A549 (cell line): ENCODE measurements at regions not wholly inside any gene's neighbourhood (a gene's known extent, or its start where the extent isn't known, plus 50 kb on each side); places are given as distances from the start of the nearest gene placed in this dataset.

Source experiments
- ATAC-seq, 2 experiments: fragments of 200-7000 bp in 1 of 2; fragments of >200 bp in 1 of 2; cut with Nextera tagmentation in 1 of 2; cut with Tn5 transposase in 1 of 2; 3 replicates each; pipeline versions ENCODE4 v1.8.0 to v1.9.1; 2018 to 2020; ENCODE audit warnings: mild to moderate bottlenecking in 1 of 2, moderate library complexity in 1 of 2
- CTCF ChIA-PET: fragments of 300-600 bp; sonication (Branson Sonifier 250); formaldehyde crosslinking; extraction: SDS; loops from one replicate; lab custom pipeline; 2021; ENCODE audit warnings: antibody characterized with exemption, inconsistent platforms; lab: Yijun Ruan, JAX
- POLR2A ChIA-PET: fragments of 350-600 bp; formaldehyde crosslinking; extraction: SDS; loops from one replicate; lab custom pipeline; 2021; ENCODE audit warnings: antibody characterized with exemption, inconsistent platforms; lab: Yijun Ruan, JAX
- DNase-seq, 2 experiments: peaks; one replicate each; pipeline versions ENCODE4 v3.0.0 to v3.0.0-alpha.2; 2011 to 2016; ENCODE audit warnings: low read depth in 1 of 2, low spot score in 1 of 2
- FAIRE-seq: peaks from 2 replicates; lab custom pipeline; 2011; peaks lifted over from hg19 to GRCh38; lab: Jason Lieb, UNC
- H3K27ac ChIP-seq, 2 experiments: fragments of >200 bp; sonication (Bioruptor Twin); formaldehyde crosslinking; 3 replicates each; pipeline ENCODE4 v1.5.1; 2016 to 2017
- H3K4me1 ChIP-seq: fragments of >200 bp; sonication (Bioruptor Twin); formaldehyde crosslinking; 3 replicates; pipeline ENCODE4 v1.6.1; 2016
- H3K4me2 ChIP-seq: fragments of >200 bp; sonication (Bioruptor Twin); formaldehyde crosslinking; 3 replicates; pipeline ENCODE4 v1.6.1; 2016
- H3K4me3 ChIP-seq: fragments of >200 bp; sonication (Bioruptor Twin); formaldehyde crosslinking; 3 replicates; pipeline ENCODE4 v1.5.1; 2016
- H3K9me3 ChIP-seq: fragments of >200 bp; sonication (Bioruptor Twin); formaldehyde crosslinking; 3 replicates; pipeline ENCODE4 v1.6.1; 2016
- ATOH8 ChIP-seq: fragments of 250-450 bp; sonication (Bioruptor Pico); IDR thresholded peaks from 2 replicates; pipeline ENCODE4 v1.5.0; 2020; ENCODE audit warnings: low read depth, mild to moderate bottlenecking, moderate library complexity
- BHLHE40 ChIP-seq: IDR thresholded peaks from 2 replicates; pipeline ENCODE4 v1.6.1; 2012; ENCODE audit warnings: low read depth, low read length, inconsistent platforms
- CBX8 ChIP-seq: fragments of 200-600 bp; sonication (generic); IDR thresholded peaks from 2 replicates; pipeline ENCODE4 v1.6.1; 2016
- CTCF ChIP-seq: fragments of >200 bp; sonication (Bioruptor Twin); formaldehyde crosslinking; IDR thresholded peaks from 3 replicates; pipeline ENCODE4 v1.5.1; 2016
- EHMT2 ChIP-seq: fragments of 200-600 bp; sonication (generic); IDR thresholded peaks from 2 replicates; pipeline ENCODE4 v1.6.1; 2016; ENCODE audit warnings: antibody characterized with exemption, low read depth, mild to moderate bottlenecking, moderate library complexity
- EP300 ChIP-seq, 2 experiments: fragments of >200 bp; sonication (Bioruptor Twin); formaldehyde crosslinking; IDR thresholded peaks; 2 replicates in 1 of 2; 3 replicates in 1 of 2; pipeline ENCODE4 v1.6.1; 2016 to 2017
- FOSB ChIP-seq: fragments of 250-450 bp; sonication (Bioruptor Pico); IDR thresholded peaks from 2 replicates; pipeline ENCODE4 v1.5.0; 2020; ENCODE audit warnings: mild to moderate bottlenecking, moderate library complexity
- FOXS1 ChIP-seq: fragments of 250-450 bp; sonication (Bioruptor Pico); IDR thresholded peaks from 2 replicates; pipeline ENCODE4 v1.5.0; 2020; ENCODE audit warnings: mild to moderate bottlenecking, moderate library complexity
- GATA3 ChIP-seq: IDR thresholded peaks from 2 replicates; pipeline ENCODE4 v1.6.1; 2012; ENCODE audit warnings: borderline replicate concordance
- HOXA7 ChIP-seq: fragments of 250-450 bp; sonication (Bioruptor Pico); IDR thresholded peaks from 2 replicates; pipeline ENCODE4 v1.5.0; 2020; ENCODE audit warnings: mild to moderate bottlenecking, moderate library complexity
- HOXB5 ChIP-seq: fragments of 250-450 bp; sonication (Bioruptor Pico); IDR thresholded peaks from 2 replicates; pipeline ENCODE4 v1.5.0; 2020; ENCODE audit warnings: mild to moderate bottlenecking, moderate library complexity
- KDM1A ChIP-seq: fragments of 200-600 bp; sonication (generic); IDR thresholded peaks from 2 replicates; pipeline ENCODE4 v1.6.1; 2016; ENCODE audit warnings: low read depth, mild to moderate bottlenecking
- POLR2AphosphoS2 ChIP-seq: conservative IDR thresholded peaks from 2 replicates; pipeline ENCODE4 v1.6.1; 2012; ENCODE audit warnings: low read length, improper control_type of control experiment, inconsistent platforms
- RFX5 ChIP-seq: fragments of 450-650 bp; IDR thresholded peaks from 2 replicates; pipeline ENCODE4 v1.7.1; 2014; ENCODE audit warnings: antibody characterized with exemption, mild to moderate bottlenecking, moderate library complexity
- RNF2 ChIP-seq: fragments of 200-600 bp; sonication (generic); IDR thresholded peaks from 2 replicates; pipeline ENCODE4 v1.6.1; 2016; ENCODE audit warnings: low read depth, mild to moderate bottlenecking, antibody characterized with exemption, moderate library complexity, borderline replicate concordance
- TP53 ChIP-seq: fragments of 250-450 bp; sonication (Bioruptor Pico); IDR thresholded peaks from 2 replicates; pipeline ENCODE4 v1.5.0; 2021; ENCODE audit warnings: mild to moderate bottlenecking, moderate library complexity
- ZFP36 ChIP-seq: fragments of 450-650 bp; IDR thresholded peaks from 2 replicates; pipeline ENCODE4 v1.6.1; 2014; ENCODE audit warnings: borderline replicate concordance; ENCODE audit not compliant: partially characterized antibody
- ZNF302 ChIP-seq: fragments of 250-450 bp; sonication (Bioruptor Pico); IDR thresholded peaks from 2 replicates; pipeline ENCODE4 v1.9.0; 2021; ENCODE audit warnings: inconsistent platforms, mild to moderate bottlenecking, moderate library complexity
- WGBS: methylation state at CpG from one replicate; pipeline ENCODE4 v1.1.6; 2017; ENCODE audit errors: missing lambda C conversion rate; 5-methylcytosine and 5-hydroxymethylcytosine counted together
- TF ChIP-seq, protein P1 (sequence below): fragments of >200 bp; sonication (Bioruptor Twin); formaldehyde crosslinking; IDR thresholded peaks from 2 replicates; pipeline ENCODE4 v1.6.1; 2016

DNA sequence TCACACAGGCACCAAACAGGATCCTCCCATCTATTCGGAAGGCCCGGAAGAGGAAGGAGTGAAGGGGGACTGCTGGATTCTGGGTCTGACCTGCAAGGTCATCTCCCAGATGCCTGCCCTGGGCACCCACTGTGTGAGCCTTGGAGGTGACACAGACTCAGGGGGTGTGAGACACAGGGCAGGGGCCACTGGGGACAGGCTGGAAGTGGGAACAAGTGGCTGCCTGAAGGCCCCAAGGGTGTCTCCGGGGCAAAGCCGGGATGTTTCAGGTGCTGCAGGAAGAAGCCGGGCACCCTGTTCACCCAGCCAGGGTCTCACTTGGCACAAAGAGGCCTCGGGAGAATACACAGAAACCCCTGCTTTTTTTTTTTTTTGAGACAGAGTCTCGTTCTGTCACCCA, 385.5 kb downstream of the CTTN start (continued):
- no peak for TF ChIP-seq CTCF
- TF ChIP-seq POLR2AphosphoS2: no peak
- no peak for TF ChIP-seq ZNF302 (CRISPR knock-in tag)
- no peak for TF ChIP-seq EP300 (IDR thresholded peaks at IDR 0.05)
- TF ChIP-seq TP53 (CRISPR knock-in tag): no peak
- no peak for TF ChIP-seq KDM1A

DNA sequence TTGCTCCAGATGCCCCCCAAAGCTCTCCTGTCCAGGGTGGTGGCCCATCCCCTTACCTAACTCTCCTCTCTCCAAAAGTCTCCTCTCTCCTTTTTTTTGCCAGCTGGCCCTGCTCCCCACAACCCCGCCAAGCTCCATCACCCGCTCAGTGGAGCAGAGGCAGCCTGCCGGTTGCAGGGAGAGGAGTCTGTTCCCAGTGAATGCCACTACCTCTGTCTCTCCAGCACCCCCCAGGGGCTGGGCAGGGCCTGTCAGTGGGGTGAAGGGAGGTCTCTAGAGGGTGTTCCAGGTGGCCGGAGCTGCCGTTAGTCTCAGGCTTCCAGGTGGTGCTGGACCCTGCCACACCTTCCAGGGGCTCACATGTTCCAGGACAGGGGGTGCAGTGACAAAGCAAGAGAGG, 387.0 kb downstream of the CTTN start:
- ChIA-PET POLR2A (no interaction called here), CTCF (interaction anchor here (1.1 to 1.6 kb wide), 2 partner anchors 15 to 29 kb away, joined by 4 to 5 read pairs; no protein-coding TSS in a partner anchor)
- no peak overlapping the region for H3K4me3 ChIP-seq
- no peak overlapping the region for H3K27ac ChIP-seq
- no peak for DNase-seq
- FAIRE-seq: no peak
- no peak overlapping the region for H3K4me2 ChIP-seq
- 93% methylated on average over 5 of the region's 5 CpGs for WGBS
- TF ChIP-seq ATOH8 (CRISPR knock-in tag) (no peak), CBX8 (no peak), EP300 (IDR thresholded peaks at IDR 0.05) (no peak), FOSB (CRISPR knock-in tag) (no peak), GATA3 (no peak), EHMT2 (no peak), ZFP36 (no peak), HOXA7 (CRISPR knock-in tag) (no peak), RFX5 (no peak)
- TF ChIP-seq, all 56 proteins: peak for 0
- Histone ChIP-seq H3K4me1 (peaks cover 12% of the 10 kb centered on the region), H3K9me3 (no peaks in the 10 kb centered on the region)
- no peak for ATAC-seq

GRCh38 chr11:70786021-70786665, 387.8 kb downstream of the CTTN start:
- no peaks in the 10 kb centered on the region for H3K9me3 ChIP-seq
- H3K4me1 ChIP-seq: peaks cover 12% of the 10 kb centered on the region
- no peak for TF ChIP-seq EP300 (IDR thresholded peaks at IDR 0.05)
- no peak for TF ChIP-seq BHLHE40
- no peak for TF ChIP-seq RNF2
- no peak for TF ChIP-seq FOXS1 (CRISPR knock-in tag)
- TF ChIP-seq TP53 (CRISPR knock-in tag): no peak
- TF ChIP-seq, protein P1, sequence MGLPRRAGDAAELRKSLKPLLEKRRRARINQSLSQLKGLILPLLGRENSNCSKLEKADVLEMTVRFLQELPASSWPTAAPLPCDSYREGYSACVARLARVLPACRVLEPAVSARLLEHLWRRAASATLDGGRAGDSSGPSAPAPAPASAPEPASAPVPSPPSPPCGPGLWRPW: no peak
- TF ChIP-seq RFX5: no peak
- no peak for TF ChIP-seq HOXB5 (CRISPR knock-in tag)
- no peak overlapping the region for H3K27ac ChIP-seq
- H3K4me2 ChIP-seq: no peak overlapping the region
- CTCF ChIA-PET: interaction anchor here (1.1 to 1.6 kb wide), 2 partner anchors 16 to 29 kb away, joined by 4 to 5 read pairs; no protein-coding TSS in a partner anchor
- ATAC-seq (no peak), DNase-seq (no peak), FAIRE-seq (no peak)
- WGBS: 92% methylated on average over 6 of the region's 6 CpGs
- no peak overlapping the region for H3K4me3 ChIP-seq
- POLR2A ChIA-PET: no interaction called here
